ENCODE measurements at regions not wholly inside any gene's neighbourhood (a gene's known extent, or its start where the extent isn't known, plus 50 kb on each side); places are given as distances from the start of the nearest gene placed in this dataset.

DNA sequence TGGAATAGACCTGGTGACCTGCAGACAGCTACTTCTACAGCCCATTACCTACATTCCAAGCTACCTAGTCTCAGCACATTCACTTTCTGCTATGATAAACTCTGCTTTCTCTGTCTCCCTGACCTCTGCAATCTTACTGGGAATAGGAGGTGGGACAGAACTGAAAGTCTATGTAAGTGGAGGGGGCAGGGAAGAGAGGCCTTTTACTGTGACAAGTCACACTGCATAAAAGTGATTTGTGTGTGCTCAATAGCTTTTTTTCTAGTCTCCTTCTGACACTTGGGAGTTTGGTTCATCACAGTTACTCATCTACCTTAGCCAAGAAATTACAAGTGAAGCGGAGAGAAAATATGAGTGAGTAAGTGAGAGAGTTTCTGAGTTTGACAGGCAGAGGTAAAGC, 322.4 kb downstream of the OLFM4 start:
- peaks cover 8% of the 10 kb centered on the region for H3K9me3 ChIP-seq (replicated peaks; ENCODE audit: control insufficient read depth, insufficient read depth, low read length)
- CTCF ChIA-PET, result no interaction called here
- H3K4me3 ChIP-seq (replicated peaks in 1 of 3; ENCODE audit: insufficient read depth in 1 of 3, low read depth in 1 of 3, low read length in 3 of 3), result no peak overlapping the region
- H3K27ac ChIP-seq (ENCODE audit: insufficient read depth, low read depth, low read length), result no peak overlapping the region
- DNase-seq (ENCODE audit: low read depth, low spot score) (no peak), FAIRE-seq (no peak)
- H3K27me3 ChIP-seq (ENCODE audit: control insufficient read depth in 2 of 2, insufficient read depth in 2 of 2, low read length in 2 of 2), result no peaks in the 10 kb centered on the region
- H2AFZ ChIP-seq (ENCODE audit: low read depth, low read length), result no peak overlapping the region
- TF ChIP-seq JUN (IDR thresholded peaks at IDR 0.05; ENCODE audit: borderline replicate concordance, insufficient read depth, insufficient read length, low read depth) (no peak), POLR2AphosphoS5 (IDR thresholded peaks at IDR 0.05; ENCODE audit: insufficient read depth, low read depth, low read length) (no peak), EZH2 (IDR thresholded peaks at IDR 0.05; ENCODE audit: borderline replicate concordance, low read depth, low read length, severe bottlenecking) (no peak), GATA2 (IDR thresholded peaks at IDR 0.05; ENCODE audit: insufficient read depth, insufficient read length, low read depth, low read length) (no peak), POLR2A (IDR thresholded peaks at IDR 0.05; ENCODE audit: low read depth, low read length) (no peak), MYC (IDR thresholded peaks at IDR 0.05; ENCODE audit: low read depth, low read length) (no peak), FOS (IDR thresholded peaks at IDR 0.05; ENCODE audit: borderline replicate concordance, insufficient read depth, low read length) (no peak)
- TF ChIP-seq, protein P1, sequence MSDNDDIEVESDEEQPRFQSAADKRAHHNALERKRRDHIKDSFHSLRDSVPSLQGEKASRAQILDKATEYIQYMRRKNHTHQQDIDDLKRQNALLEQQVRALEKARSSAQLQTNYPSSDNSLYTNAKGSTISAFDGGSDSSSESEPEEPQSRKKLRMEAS (IDR thresholded peaks at IDR 0.05; ENCODE audit: insufficient read depth, insufficient read length), result no peak
- TF ChIP-seq, protein P2, sequence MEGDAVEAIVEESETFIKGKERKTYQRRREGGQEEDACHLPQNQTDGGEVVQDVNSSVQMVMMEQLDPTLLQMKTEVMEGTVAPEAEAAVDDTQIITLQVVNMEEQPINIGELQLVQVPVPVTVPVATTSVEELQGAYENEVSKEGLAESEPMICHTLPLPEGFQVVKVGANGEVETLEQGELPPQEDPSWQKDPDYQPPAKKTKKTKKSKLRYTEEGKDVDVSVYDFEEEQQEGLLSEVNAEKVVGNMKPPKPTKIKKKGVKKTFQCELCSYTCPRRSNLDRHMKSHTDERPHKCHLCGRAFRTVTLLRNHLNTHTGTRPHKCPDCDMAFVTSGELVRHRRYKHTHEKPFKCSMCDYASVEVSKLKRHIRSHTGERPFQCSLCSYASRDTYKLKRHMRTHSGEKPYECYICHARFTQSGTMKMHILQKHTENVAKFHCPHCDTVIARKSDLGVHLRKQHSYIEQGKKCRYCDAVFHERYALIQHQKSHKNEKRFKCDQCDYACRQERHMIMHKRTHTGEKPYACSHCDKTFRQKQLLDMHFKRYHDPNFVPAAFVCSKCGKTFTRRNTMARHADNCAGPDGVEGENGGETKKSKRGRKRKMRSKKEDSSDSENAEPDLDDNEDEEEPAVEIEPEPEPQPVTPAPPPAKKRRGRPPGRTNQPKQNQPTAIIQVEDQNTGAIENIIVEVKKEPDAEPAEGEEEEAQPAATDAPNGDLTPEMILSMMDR (IDR thresholded peaks at IDR 0.05; ENCODE audit: extremely low read depth in 1 of 2, insufficient read depth in 1 of 2, low read depth in 1 of 2, low read length in 2 of 2), result no peak
- no peak overlapping the region for H3K4me2 ChIP-seq (ENCODE audit: insufficient read depth, low read length)
- H3K4me1 ChIP-seq (ENCODE audit: control insufficient read depth, extremely low read depth, insufficient read depth, low read length), result no peaks in the 10 kb centered on the region
- H4K20me1 ChIP-seq (replicated peaks; ENCODE audit: control insufficient read depth, extremely low read depth, insufficient read depth, low read length), result no peaks in the 10 kb centered on the region
- H3K79me2 ChIP-seq (ENCODE audit: control insufficient read depth, insufficient read depth, low read length), result no peaks in the 10 kb centered on the region
- dilution Hi-C loops (cut with MboI; ENCODE audit: extremely low pct_ligation_motif_present, low sequenced_read_pairs) (no loop called here), intact Hi-C loops (cut with micrococcal nuclease) (no loop called here)
- H3K36me3 ChIP-seq (ENCODE audit: control insufficient read depth in 2 of 2, extremely low read depth in 1 of 2, insufficient read depth in 2 of 2, low read length in 2 of 2), result no peaks in the 10 kb centered on the region
- POLR2A ChIA-PET, result no interaction called here
- H3K9me1 ChIP-seq (replicated peaks; ENCODE audit: control insufficient read depth, extremely low read depth, insufficient read depth, low read length), result no peaks in the 10 kb centered on the region
- H3K9ac ChIP-seq (replicated peaks; ENCODE audit: extremely low read depth, insufficient read depth, low read length), result no peak overlapping the region
- no TSS peak for BruUV-seq (replicated peaks)
